OCI-LY3 (cell line): ENCODE measurements at regions not wholly inside any gene's neighbourhood (a gene's known extent, or its start where the extent isn't known, plus 50 kb on each side); places are given as distances from the start of the nearest gene placed in this dataset.

Experiments
- H2AFZ ChIP-seq: fragments of 200-600, 300-600 bp; shearing (Covaris generic); 2 replicates; pipeline ENCODE4 v1.6.0; 2014; ENCODE audit warnings: antibody characterized with exemption, low read depth, low read length
- H3K27ac ChIP-seq: fragments of 200-600, 300-600 bp; sonication (generic); 2 replicates; pipeline ENCODE4 v1.5.1; 2014; ENCODE audit warnings: mild to moderate bottlenecking, low read length, moderate library complexity, mixed read lengths
- H3K27me3 ChIP-seq: fragments of 200-600, 300-600 bp; sonication (generic); 2 replicates; pipeline ENCODE4 v1.6.1; 2014; ENCODE audit warnings: low read depth, low read length, mixed read lengths
- H3K36me3 ChIP-seq: fragments of 200-600, 300-600 bp; sonication (generic); replicated peaks from 2 replicates; pipeline ENCODE3; 2014; ENCODE audit warnings: low read depth, low read length, mixed read lengths
- H3K4me1 ChIP-seq: fragments of 300-600, 200-600 bp; sonication (generic); 2 replicates; pipeline ENCODE4 v1.6.1; 2014; ENCODE audit warnings: low read length, mixed read lengths
- H3K4me2 ChIP-seq: fragments of 200-600, 300-600 bp; sonication (generic); 2 replicates; pipeline ENCODE4 v1.6.1; 2014; ENCODE audit warnings: low read length, mixed read lengths
- H3K4me3 ChIP-seq: fragments of 300-600, 200-600 bp; sonication (generic); 2 replicates; pipeline ENCODE4 v1.5.1; 2014; ENCODE audit warnings: antibody characterized with exemption, mild to moderate bottlenecking, low read length, moderate library complexity
- H3K79me2 ChIP-seq: fragments of 300-600, 200-600 bp; shearing (Covaris generic); 2 replicates; pipeline ENCODE4 v1.6.1; 2014; ENCODE audit warnings: mild to moderate bottlenecking, low read length, mixed read lengths
- H3K9ac ChIP-seq: fragments of 300-600, 200-600 bp; shearing (Covaris generic); 2 replicates; pipeline ENCODE4 v1.6.0; 2014; ENCODE audit warnings: mild to moderate bottlenecking, low read length, moderate library complexity
- H3K9me3 ChIP-seq: fragments of 200-600, 300-600 bp; shearing (Covaris generic); 2 replicates; pipeline ENCODE4 v1.6.1; 2014; ENCODE audit warnings: low read length, mixed read lengths; ENCODE audit not compliant: insufficient read depth
- H4K20me1 ChIP-seq: fragments of 200-600, 300-600 bp; sonication (generic); 2 replicates; pipeline ENCODE4 v1.6.1; 2016; ENCODE audit warnings: low read length, mixed read lengths; ENCODE audit not compliant: insufficient read depth
- CTCF ChIP-seq: fragments of 200-600, 300-600 bp; sonication (generic); IDR thresholded peaks from 2 replicates; pipeline ENCODE4 v1.5.1; 2014; ENCODE audit warnings: antibody characterized with exemption, low read length, low read depth
- EZH2phosphoT487 ChIP-seq: fragments of 200-600 bp; shearing (Covaris generic); IDR thresholded peaks from 2 replicates; pipeline ENCODE4 v1.6.1; 2018; ENCODE audit warnings: antibody characterized with exemption, mixed run types, low read depth

GRCh38 chr2:225771701-225772100 is 372.2 kb downstream of the NYAP2 start:
- TF ChIP-seq CTCF (no peak), EZH2phosphoT487 (no peak)
- Histone ChIP-seq H3K27ac (no peak overlapping the region), H3K4me2 (no peak overlapping the region), H2AFZ (no peak overlapping the region), H3K9ac (no peak overlapping the region), H3K27me3 (no peaks in the 10 kb centered on the region), H3K9me3 (no peaks in the 10 kb centered on the region), H4K20me1 (no peaks in the 10 kb centered on the region), H3K36me3 (no peaks in the 10 kb centered on the region), H3K4me1 (no peaks in the 10 kb centered on the region; the same call in 1 of the 2 replicates), H3K4me3 (no peak overlapping the region), H3K79me2 (no peaks in the 10 kb centered on the region)

- H3K36me3 ChIP-seq: no peaks in the 10 kb centered on the region
- H3K9ac ChIP-seq: no peak overlapping the region
- H3K27me3 ChIP-seq: no peaks in the 10 kb centered on the region
- H4K20me1 ChIP-seq: no peaks in the 10 kb centered on the region
- H2AFZ ChIP-seq: no peak overlapping the region
- no peak for TF ChIP-seq EZH2phosphoT487
- no peak for TF ChIP-seq CTCF
- no peak overlapping the region for H3K27ac ChIP-seq
- no peaks in the 10 kb centered on the region; the same call in 1 of the 2 replicates for H3K4me1 ChIP-seq
- no peak overlapping the region for H3K4me3 ChIP-seq
- H3K9me3 ChIP-seq: no peaks in the 10 kb centered on the region
- no peak overlapping the region for H3K4me2 ChIP-seq
- no peaks in the 10 kb centered on the region for H3K79me2 ChIP-seq
Observed at GRCh38 chr2:225768741-225769140, 369.2 kb downstream of the NYAP2 start.

- Histone ChIP-seq H3K4me3 (no peak overlapping the region), H4K20me1 (no peaks in the 10 kb centered on the region), H3K4me1 (no peaks in the 10 kb centered on the region), H2AFZ (no peak overlapping the region), H3K27me3 (no peaks in the 10 kb centered on the region), H3K27ac (no peak overlapping the region), H3K79me2 (no peaks in the 10 kb centered on the region), H3K36me3 (no peaks in the 10 kb centered on the region), H3K4me2 (no peak overlapping the region), H3K9ac (no peak overlapping the region), H3K9me3 (no peaks in the 10 kb centered on the region)
- TF ChIP-seq EZH2phosphoT487: no peak
- TF ChIP-seq CTCF: no peak
Observed at GRCh38 chr2:225766431-225766830, 366.9 kb downstream of the NYAP2 start.

GRCh38 chr2:225765820-225766219 is 366.3 kb downstream of the NYAP2 start:
- TF ChIP-seq EZH2phosphoT487 (no peak), CTCF (no peak)
- Histone ChIP-seq H3K79me2 (no peaks in the 10 kb centered on the region), H3K9ac (no peak overlapping the region), H4K20me1 (no peaks in the 10 kb centered on the region), H3K36me3 (no peaks in the 10 kb centered on the region), H3K27ac (no peak overlapping the region), H3K27me3 (no peaks in the 10 kb centered on the region), H3K9me3 (no peaks in the 10 kb centered on the region), H3K4me2 (no peak overlapping the region), H2AFZ (no peak overlapping the region), H3K4me3 (no peak overlapping the region), H3K4me1 (no peaks in the 10 kb centered on the region)
